NCI-H510A (cell line): ENCODE measurements at regions not wholly inside any gene's neighbourhood (a gene's known extent, or its start where the extent isn't known, plus 50 kb on each side); places are given as distances from the start of the nearest gene placed in this dataset.

ENCODE experiments used
- DNase-seq: peaks from one replicate; lab custom pipeline; 2025; lab: John Stamatoyannopoulos, UW

DNA sequence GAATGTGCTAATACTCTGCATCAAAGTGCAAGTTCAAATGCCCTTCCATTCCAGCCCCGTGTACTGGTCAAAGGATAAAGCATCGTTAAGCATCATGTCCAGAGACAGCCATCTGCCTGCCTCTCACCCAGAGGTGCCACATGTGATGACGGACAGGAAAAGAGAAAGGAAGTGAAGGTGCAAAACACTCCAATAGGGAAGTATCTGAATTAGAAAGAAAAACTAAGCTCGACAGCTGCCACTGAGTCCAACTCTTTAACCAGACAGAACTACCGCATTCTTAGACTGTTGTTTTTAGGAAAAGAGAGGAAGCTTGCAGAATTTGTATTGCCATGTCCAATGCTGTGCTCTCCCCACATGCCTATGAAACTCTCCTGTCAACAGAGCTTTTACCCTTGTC, 465.0 kb upstream of the SOX5 start:
- DNase-seq = no peak

DNA sequence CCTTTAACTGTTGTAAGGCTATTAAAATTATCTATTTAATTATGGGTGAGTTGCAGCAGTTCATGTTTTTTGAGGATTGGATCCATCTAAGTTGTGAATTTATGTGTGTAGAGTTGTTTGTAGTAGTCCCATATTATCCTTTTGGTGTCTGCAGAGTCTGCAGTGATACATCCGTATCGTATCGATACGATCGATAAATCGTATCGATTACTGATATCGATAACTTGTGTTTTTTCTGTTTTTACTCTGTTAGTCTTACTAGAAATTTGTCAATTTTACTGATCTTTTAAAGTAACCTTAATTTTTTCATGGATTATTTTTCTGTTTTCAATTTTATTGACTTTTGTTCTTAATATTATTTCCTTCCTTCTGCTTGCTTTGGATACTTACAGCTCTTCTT, 462.5 kb upstream of the SOX5 start:
- no peak for DNase-seq

DNA sequence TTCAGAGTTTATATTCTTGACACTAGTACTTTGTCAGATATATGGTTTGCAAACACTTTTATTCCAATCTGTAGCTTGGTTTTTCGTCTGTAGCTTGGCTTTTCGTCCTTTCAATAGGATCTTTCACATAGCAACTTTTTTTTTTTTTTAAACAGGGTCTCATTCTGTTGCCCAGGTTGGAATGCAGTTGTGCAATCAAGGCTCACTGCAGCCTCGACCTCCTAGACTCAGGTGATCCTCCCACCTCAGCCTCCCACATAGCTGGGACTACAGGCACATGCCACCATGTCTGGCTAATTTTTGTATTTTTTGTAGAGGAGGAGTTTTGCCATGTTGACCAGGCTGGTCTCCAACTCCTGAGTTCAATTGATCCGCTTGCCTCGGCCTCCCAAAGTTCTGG, 460.4 kb upstream of the SOX5 start:
- no peak for DNase-seq

DNA sequence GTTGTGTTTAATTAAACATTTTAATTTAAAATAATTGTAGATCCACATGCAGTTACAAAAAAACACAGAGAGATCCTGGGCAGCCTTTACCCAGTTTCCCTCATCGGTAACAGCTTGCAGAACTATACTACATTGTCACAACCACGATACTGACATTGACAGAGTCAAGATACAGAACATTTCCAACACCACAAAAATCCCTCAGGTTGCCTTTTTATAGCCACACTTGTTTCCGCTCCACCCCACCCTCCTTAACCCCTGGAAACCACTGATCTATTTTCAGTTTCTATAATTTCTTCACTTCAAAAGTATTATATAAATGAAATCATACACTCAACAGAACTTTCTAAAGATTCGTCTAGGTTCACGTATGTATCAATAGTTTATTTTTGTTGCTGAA, 458.8 kb upstream of the SOX5 start:
- DNase-seq = no peak

DNA sequence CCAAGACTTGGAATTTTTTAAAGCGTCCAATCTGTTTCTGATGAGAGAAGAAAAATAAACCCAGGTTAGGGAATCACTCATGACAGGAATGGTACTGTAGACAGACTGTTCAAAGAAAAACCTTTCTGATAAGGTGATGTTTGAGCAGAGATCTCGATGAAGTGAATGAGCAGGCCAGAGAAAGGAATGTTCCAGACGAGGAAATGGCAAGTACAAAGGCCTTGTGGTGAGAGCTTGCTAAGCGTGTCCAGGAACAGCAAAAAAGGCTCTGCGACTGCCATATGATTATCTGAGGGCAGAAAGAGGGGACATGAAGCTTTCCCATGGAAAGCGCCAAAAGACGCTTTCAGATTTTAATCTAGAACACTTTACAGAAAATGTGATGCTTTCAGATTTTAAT, 458.4 kb upstream of the SOX5 start:
- no peak for DNase-seq

DNA sequence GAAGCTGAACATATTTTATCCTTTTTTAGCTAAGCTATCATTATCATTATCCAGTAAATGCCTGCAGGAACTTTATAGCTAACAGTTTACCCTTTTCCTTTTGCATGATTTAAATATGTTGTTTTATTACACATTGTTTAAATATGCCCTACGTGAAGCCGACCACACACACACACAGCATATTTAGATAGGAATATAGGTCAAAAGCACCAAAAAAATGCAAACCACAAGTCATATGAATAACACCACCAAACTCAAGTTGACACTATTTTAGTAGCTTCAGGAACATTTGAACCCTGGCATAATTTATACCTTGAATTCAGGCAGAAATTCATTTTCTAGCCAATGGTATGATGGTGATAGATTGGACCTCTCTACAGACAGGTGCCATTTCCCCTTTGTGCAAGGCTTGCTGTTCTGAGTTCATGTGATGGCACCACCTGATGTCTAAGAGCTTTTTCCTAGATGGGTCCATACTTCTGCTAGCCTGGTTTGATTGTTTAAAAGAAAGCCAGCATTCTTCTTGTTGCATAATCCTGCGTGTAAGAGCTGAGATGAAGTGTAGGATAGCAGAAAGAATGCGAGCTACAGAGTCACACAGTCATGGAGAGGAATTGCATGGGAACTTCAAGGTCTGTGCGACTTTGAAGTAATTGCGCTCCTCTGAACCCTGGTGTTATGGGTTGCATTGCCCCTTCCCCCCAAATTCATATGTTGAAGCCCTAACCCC, 454.8 kb upstream of the SOX5 start:
- no peak for DNase-seq

DNA sequence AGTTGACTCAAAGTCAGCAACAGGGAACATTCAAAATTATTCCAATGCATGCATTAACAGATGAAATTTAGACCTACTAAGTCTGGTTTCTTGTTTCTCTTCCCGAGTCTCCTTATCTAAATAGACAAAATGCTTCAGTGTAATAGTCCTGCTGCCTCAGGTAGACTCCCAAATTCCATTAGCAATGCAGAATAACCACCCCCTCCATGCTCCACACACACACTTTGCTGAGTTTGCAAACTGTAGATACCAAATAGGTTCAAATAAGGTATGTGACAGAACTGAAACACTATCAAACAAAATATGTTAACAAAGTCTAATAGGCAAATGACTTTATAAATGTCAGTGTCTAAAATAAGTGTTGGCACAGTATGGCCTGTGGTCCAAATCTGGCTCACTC, 451.1 kb upstream of the SOX5 start:
- no peak for DNase-seq

DNA sequence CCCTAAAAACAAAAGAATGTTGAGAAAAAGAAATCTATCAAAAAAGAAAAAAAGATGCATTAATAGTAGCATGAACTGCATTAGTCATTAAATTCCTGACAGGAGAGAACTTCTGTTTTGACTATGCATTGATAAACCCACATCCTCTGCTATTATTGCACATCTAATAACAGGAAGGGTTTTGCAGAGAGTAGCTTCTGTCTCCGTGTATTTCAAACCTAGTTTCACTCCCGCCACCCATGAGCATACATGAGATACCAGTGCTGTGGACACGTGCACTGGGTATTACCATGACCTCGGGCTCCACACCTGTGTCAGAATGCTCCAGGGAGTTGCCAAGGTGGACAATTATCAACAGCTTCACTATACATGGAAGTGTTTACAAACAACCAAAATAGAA, 449.1 kb upstream of the SOX5 start:
- no peak for DNase-seq

DNA sequence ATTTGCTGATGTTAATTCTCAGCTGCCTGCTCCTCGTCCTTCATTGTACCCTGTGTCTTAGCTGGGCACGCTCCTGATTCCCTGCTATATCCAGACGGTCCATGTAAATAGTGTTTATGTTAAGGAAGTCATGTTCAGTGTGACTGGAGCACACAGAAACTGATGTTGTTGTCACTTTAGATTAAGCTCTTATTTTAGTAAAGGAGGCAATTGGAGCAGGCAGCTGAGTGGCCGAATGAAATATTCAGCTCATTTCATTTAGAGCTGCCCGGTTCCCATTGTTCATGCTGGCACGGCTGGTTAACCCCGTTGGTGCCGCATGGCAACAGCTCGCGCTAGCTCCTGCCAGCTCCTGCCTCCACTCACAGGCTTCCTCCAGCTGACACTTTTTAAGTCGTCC, 446.8 kb upstream of the SOX5 start:
- DNase-seq = no peak

DNA sequence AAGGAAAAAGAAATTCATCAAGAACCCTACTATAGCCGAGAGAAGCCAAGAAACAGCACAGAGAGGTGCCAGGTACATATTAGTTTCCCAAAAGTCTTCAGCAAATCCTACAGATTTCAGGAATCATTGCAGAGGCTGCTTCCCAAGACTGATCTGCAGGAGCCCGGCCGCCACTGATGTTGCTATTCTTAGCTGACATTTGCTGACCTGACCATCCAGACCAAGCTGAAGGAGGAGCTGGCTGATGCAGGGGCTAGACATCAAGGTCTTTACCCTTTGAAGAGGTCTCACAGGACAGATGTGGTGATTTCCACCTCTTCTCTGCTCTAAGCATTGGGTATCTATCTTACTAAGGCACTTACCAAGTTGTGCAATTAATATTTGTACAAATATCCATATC, 444.8 kb upstream of the SOX5 start:
- DNase-seq = no peak

DNA sequence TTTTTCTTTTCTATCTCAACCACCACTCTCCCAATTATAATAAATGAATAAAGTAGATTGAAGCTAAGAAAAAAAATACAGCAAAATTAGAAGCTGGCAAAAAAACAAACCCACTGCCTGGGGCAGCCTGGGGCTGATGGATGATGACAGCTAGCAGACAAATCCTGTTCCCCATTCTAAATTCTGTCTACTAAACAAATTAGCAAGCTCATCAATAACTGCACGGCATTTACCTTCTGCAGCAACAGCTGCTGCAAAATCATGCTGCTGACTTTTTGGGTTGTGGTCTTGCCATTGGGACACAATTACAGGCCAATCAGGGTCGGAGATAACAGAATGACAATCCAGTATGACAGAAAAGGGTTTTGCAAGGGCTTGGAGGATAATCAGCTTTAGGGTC, 443.6 kb upstream of the SOX5 start:
- no peak for DNase-seq

DNA sequence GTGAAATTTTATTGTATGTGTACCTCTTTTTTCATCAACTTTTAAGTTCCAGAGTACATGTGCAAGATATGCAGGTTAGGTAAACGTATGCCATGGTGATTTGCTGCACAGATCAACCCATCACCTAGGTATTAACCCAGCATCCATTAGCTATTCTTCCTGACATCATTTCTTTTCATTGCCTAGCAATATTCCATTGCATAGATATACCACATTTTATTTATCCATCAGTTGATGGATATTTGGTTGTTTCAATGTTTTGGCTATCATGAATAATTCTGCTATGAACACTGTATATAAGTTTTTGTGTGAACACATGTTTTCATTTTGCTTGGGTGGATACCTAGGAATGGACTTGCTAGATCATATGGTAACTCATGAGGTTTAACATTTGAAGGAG, 439.9 kb upstream of the SOX5 start:
- DNase-seq = no peak

DNA sequence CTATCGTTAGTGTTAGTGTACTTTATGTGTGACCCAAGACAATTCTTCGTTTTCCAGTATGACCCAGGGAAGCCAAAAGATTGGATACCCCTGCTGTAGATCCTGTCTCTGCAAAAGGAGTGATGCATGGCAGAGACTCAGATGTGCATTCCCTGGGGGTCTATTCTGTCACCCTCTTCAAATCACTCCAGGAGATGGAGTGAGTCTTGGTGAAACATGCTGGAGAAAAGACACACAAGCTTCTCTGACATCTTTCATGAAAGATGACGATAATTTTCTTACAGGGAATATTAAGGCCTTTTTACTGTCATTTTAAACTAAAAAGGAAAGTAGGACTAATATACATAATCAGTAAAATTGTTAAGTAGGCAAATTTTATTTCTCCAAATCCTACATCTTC, 437.9 kb upstream of the SOX5 start:
- DNase-seq = no peak

DNA sequence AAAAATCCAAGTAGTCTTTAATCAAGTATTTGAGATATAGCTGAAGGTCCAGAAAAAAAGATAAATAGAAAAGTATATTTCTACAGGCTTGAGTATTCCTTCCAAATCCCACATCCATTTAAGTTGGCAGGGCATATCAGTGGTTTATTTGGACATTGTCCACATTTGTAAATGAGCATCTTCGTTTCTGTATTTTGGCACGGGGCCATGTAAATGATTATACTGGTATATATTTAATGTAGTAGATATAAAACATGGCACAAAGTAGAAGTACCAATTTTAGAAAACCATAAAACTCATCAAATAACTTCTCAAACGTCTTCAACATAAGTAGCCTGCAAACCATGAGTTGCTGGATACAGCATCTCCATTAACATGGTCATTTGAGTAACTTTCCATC, 437.4 kb upstream of the SOX5 start:
- DNase-seq = no peak

DNA sequence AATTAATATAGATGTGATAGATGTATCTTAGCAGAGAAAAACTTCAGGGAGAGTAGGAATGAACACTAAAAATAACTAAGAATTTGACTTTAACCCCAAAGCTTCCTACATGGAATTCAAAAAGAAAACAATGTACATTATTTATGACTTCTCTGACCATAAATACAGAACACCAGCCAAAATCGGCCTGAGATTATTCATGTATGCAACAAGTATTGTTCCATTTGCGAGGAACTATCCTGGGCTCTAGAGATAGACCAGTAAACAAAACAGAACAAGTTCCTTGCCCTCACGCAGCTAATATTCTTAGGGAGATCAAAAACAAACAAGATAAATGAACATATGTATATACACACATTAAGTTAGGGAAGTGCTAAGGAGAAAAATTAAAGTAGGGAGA, 432.3 kb upstream of the SOX5 start:
- DNase-seq = no peak

DNA sequence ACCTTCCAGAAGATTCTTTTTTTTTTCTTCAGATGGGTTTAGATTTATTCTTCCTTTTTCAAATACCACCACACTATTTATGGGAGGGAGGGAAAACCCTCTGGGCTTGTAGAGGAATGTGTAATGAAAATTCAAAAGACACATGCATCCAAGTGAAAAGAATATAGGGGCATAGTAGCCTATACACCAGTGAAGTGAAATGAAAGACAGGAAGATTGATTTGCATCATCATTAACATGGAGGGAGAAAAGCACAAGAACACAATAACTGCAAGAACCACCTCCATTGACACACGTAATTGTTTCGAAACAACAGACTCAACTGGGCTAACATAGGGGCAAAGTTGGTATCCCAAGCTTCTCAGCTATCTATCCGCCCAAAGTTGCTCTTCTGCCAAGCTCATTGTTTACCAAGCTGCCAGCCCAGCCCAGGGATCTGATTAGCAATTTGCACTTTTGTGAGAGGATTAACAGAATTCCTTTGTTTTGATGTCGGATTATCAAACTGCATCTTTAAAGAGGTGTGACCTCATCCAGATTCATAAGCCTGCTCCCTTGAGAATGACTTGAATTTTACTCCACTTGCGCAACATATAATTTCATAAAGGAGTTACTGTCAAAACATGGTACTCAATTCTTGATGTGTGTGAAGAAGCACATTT, 430.5 kb upstream of the SOX5 start:
- DNase-seq = no peak

DNA sequence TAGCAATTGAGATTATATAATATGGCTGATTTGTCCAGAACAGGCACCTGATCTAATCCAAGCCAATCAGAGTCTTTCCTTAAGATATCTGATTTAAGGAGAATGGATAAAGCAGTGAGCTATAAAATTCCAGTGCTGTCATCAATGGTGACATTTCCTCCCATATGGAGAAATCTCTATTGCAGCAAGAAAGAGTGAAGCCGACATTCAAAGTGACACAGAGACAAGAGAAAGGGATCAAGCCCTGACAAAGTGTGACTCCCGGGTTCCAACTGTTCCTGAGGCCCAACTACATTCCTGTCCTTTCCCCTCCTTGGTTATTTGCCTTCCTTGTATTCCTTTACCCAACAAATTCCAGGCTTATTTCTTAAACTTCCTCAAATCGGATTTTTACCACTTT, 430.0 kb upstream of the SOX5 start:
- no peak for DNase-seq

DNA sequence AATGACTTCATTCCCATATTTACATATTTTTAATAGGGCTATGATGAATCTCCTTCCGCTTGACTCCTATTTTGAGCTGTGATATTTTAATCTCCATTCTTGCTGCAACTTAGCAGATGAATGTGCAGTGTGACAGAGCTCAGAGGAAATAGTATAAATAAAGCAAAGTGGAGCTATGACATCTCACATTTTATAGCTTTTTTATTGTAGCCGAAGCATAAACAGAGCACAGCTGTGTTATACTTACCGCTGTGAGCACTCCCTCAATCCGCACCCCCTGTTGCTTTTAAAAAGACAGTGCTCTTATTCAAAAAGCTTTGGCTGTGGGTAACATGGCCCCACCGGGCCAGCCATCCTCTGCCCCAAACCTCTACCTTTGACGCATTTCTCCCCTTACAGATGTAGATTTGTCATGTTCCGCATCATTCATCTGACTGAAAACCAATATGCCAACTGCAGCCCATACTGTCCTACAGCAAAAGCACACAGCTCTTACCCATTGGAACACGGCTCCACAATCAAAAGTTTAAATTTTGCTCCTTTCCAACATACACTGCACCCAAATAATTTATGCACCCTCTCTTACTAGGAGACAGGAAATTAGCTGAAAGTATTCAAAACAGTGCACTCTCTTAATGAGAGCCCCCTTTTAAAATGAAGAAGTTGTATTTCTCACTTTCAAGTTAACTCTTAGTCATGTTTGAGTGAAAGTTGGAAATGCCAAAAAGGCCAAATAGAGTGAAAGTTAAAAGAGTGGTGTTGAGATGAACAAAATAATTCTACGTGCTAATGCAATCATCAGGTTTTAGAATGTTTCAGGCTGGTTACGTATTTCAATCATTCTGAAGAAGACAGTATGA, 429.3 kb upstream of the SOX5 start:
- DNase-seq = peak; percentile 13

DNA sequence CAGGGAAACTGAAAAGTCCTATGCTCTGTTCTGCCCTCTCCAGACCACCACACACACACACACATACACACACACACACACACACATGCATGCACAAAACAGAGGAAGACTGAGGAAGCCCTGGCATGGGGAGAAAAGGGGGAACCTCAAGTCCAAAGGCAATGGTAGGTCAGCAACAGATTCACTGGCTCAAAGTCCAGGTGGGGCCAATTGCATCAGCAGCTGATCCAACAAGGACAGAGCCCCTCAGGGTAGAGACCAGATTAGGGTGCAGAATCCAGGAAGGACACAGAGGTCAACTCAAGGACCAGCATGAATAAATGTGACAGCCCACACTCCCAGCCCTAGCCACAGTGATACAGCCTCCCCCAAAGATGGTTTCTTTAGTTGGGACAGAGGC, 425.0 kb upstream of the SOX5 start:
- DNase-seq = no peak

DNA sequence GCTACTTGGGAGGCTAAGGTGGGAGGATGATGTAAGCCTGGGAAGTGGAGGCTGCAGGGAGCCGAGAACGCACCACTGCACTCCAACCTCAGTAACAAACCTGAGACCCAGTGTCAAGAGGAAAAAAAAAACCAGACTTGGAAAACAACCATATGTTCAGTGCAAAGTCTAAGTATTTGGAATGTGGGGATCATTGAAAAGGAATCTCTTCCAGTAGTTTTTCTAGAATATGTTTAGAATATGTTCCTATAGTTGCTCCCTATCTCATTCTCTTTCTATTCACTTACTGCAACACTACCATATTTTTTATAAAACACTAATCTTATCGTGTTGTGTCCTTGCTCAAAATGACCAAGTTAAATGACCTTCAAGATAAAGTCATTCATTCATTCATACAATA, 423.5 kb upstream of the SOX5 start:
- no peak for DNase-seq

DNA sequence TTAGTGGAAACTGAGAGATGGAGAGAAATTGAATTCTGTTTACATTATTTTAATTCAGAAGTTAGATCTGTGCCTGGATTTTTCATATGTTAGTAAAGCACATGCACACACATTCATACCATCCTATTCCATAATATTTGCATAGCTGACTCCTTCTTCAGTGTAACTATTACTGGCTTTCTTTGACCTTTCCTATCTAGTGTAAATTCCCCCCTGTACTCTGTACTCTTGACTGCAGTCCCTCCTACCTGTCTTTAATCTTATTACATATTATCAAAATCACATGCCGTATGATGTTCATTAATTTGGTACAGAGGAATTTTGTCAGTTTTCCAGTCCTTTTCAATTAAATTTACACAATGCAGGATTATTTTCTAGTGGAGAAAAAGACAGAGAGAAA, 417.0 kb upstream of the SOX5 start:
- no peak for DNase-seq

DNA sequence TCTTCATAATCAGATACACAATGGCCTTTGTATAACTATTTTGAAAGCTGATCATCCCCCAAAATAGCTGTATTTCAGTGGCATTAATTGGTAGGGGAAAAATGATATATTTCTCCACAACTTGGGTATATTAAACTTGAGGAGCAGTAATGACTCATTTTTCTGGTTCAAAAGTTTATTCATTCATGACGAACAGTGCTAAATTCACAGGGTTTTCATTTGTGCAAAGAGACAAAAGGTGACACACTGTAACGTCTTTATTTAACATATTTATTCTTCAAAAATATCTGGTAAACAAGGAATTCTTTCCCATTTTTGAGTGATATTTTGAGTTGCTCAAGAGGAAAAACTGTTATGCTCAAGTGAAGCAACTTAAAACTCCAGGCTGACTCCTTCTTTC, 415.5 kb upstream of the SOX5 start:
- no peak for DNase-seq

DNA sequence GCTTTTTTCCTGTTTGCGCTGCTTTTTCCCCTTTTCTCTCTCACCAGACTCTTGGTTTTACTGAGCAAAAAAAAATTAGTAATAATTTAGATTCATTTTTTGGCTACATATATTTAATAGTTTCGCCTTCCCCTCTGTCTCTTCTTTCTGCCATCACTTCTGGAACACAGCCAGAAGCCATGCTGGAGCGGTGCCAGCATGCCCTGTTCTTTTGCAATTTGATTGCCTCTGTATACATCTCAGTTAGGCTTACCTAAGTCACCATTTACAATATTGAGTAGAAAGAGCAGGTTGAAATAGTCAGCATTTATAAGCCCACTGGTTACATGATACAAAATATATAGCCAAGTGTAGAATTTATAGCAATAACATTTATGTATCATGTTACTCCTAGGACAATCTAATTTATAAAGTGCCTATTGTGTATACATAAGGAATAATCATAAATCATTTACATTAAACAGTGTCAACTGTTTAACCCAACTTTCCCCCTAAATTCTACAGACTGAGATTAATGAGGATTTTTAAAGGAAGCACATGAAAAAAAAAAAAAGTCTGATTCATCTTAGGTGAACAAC, 413.8 kb upstream of the SOX5 start:
- peak; percentile 13 for DNase-seq
